PC-9 (cell line): ENCODE measurements at regions not wholly inside any gene's neighbourhood (a gene's known extent, or its start where the extent isn't known, plus 50 kb on each side); places are given as distances from the start of the nearest gene placed in this dataset.
A peak's percentile ranks its signal among the peaks of the same experiment; 100 is the strongest.

Experiments used
- BruUV-seq: library from RNA; stranded (reverse); fragments of 400-500 nt; replicated peaks from 2 replicates; lab custom pipeline; 2021; lab: Mats Ljungman, UMichigan
- CTCF ChIA-PET: fragments of 300-600 bp; sonication (Branson Sonifier 250); formaldehyde crosslinking; loops from one replicate; lab custom pipeline; 2022; ENCODE audit warnings: antibody characterized with exemption; lab: Charles Lee
- POLR2A ChIA-PET: fragments of 300-600 bp; sonication (Branson Sonifier 250); formaldehyde crosslinking; loops from one replicate; lab custom pipeline; 2022; ENCODE audit warnings: antibody characterized with exemption; ENCODE audit not compliant: unreplicated experiment; lab: Charles Lee
- DNase-seq, 2 experiments: peaks; one replicate each; pipeline versions ENCODE4 v3.0.0 to v3.0.0-alpha.2; 2015 to 2022; ENCODE audit warnings: mixed read lengths in 1 of 2
- H2AFZ ChIP-seq: fragments of 200-600 bp; sonication (generic); 2 replicates; pipeline ENCODE4 v1.8.1; 2017; ENCODE audit warnings: antibody characterized with exemption
- H3F3A ChIP-seq: fragments of 200-600 bp; sonication (generic); 2 replicates; pipeline ENCODE4 v1.8.1; 2017; ENCODE audit warnings: antibody characterized with exemption, mild to moderate bottlenecking, low read depth; ENCODE audit not compliant: insufficient read depth
- H3K27ac ChIP-seq: fragments of 200-600 bp; sonication (generic); 2 replicates; pipeline ENCODE4 v1.6.1; 2016; ENCODE audit warnings: mixed run types
- H3K27me3 ChIP-seq: fragments of 200-600 bp; sonication (generic); 2 replicates; pipeline ENCODE4 v1.6.1; 2016; ENCODE audit warnings: low read depth, mixed run types; ENCODE audit not compliant: insufficient read depth
- H3K36me3 ChIP-seq: fragments of 200-600 bp; sonication (generic); 2 replicates; pipeline ENCODE4 v1.6.1; 2016; ENCODE audit warnings: low read depth, mixed run types
- H3K4me1 ChIP-seq: fragments of 200-600 bp; sonication (generic); replicated peaks from 2 replicates; pipeline ENCODE4 v1.6.1; 2016; ENCODE audit warnings: mixed run types; ENCODE audit not compliant: insufficient read depth
- H3K4me2 ChIP-seq: fragments of 200-600 bp; sonication (generic); 2 replicates; pipeline ENCODE4 v1.6.1; 2017; ENCODE audit warnings: mixed run types
- H3K4me3 ChIP-seq: fragments of 200-600 bp; sonication (generic); 2 replicates; pipeline ENCODE4 v1.6.1; 2016; ENCODE audit warnings: mixed run types
- H3K79me2 ChIP-seq: fragments of 200-600 bp; sonication (generic); 2 replicates; pipeline ENCODE4 v1.6.1; 2017; ENCODE audit warnings: low read depth, mixed run types
- H3K9me2 ChIP-seq: fragments of 200-600 bp; sonication (generic); 2 replicates; pipeline ENCODE4 v1.8.1; 2017; ENCODE audit warnings: mild to moderate bottlenecking; ENCODE audit not compliant: insufficient read depth
- H3K9me3 ChIP-seq: fragments of 200-600 bp; sonication (generic); 2 replicates; pipeline ENCODE4 v1.8.1; 2016; ENCODE audit warnings: low read depth; ENCODE audit not compliant: insufficient read depth
- H4K20me1 ChIP-seq: fragments of 200-600 bp; sonication (generic); 2 replicates; pipeline ENCODE4 v1.8.1; 2017; ENCODE audit not compliant: insufficient read depth
- CTCF ChIP-seq: fragments of 200-600 bp; sonication (generic); conservative IDR thresholded peaks from 2 replicates; pipeline ENCODE4 v1.6.1; 2017; ENCODE audit warnings: mixed run types, antibody characterized with exemption, mild to moderate bottlenecking, moderate library complexity
- EZH2 ChIP-seq: fragments of 200-600 bp; sonication (generic); IDR thresholded peaks from 2 replicates; pipeline ENCODE4 v1.8.0; 2017; ENCODE audit warnings: antibody characterized with exemption, low read depth
- intact Hi-C: fragments of 100-400 bp; cut with micrococcal nuclease; formaldehyde crosslinking; loops from one replicate; pipeline ENCODE4 v1.10.0; 2022; ENCODE audit not compliant: unreplicated experiment

GRCh38 chr2:226553333-226553732 lies 246.3 kb downstream of the IRS1 start:
- H2AFZ ChIP-seq: no peak overlapping the region
- CTCF ChIA-PET: no interaction called here
- H3K4me1 ChIP-seq: no peaks in the 10 kb centered on the region
- TF ChIP-seq CTCF (no peak), EZH2 (no peak)
- no peaks in the 10 kb centered on the region for H4K20me1 ChIP-seq
- H3K9me2 ChIP-seq: no peaks in the 10 kb centered on the region
- no peaks in the 10 kb centered on the region for H3F3A ChIP-seq
- BruUV-seq: no TSS peak
- POLR2A ChIA-PET: no interaction called here
- no peaks in the 10 kb centered on the region for H3K27me3 ChIP-seq
- no peaks in the 10 kb centered on the region for H3K9me3 ChIP-seq
- H3K79me2 ChIP-seq: no peaks in the 10 kb centered on the region
- H3K4me2 ChIP-seq: no peak overlapping the region
- no peak for DNase-seq
- H3K27ac ChIP-seq: no peak overlapping the region
- no peak overlapping the region for H3K4me3 ChIP-seq
- H3K36me3 ChIP-seq: no peaks in the 10 kb centered on the region
- intact Hi-C loops: no loop called here

GRCh38 chr2:226552571-226553285 lies 246.9 kb downstream of the IRS1 start:
- no TSS peak for BruUV-seq
- Histone ChIP-seq H2AFZ (no peak overlapping the region), H3K4me2 (no peak overlapping the region), H3K79me2 (no peaks in the 10 kb centered on the region), H3K9me2 (no peaks in the 10 kb centered on the region), H3K4me3 (no peak overlapping the region), H3K4me1 (no peaks in the 10 kb centered on the region), H3K27ac (no peak overlapping the region), H3K9me3 (no peaks in the 10 kb centered on the region), H3K36me3 (no peaks in the 10 kb centered on the region), H3F3A (no peaks in the 10 kb centered on the region), H4K20me1 (no peaks in the 10 kb centered on the region), H3K27me3 (no peaks in the 10 kb centered on the region)
- intact Hi-C loops: no loop called here
- ChIA-PET POLR2A (no interaction called here), CTCF (no interaction called here)
- DNase-seq: no peak
- no peak for TF ChIP-seq EZH2
- TF ChIP-seq CTCF: no peak

DNA sequence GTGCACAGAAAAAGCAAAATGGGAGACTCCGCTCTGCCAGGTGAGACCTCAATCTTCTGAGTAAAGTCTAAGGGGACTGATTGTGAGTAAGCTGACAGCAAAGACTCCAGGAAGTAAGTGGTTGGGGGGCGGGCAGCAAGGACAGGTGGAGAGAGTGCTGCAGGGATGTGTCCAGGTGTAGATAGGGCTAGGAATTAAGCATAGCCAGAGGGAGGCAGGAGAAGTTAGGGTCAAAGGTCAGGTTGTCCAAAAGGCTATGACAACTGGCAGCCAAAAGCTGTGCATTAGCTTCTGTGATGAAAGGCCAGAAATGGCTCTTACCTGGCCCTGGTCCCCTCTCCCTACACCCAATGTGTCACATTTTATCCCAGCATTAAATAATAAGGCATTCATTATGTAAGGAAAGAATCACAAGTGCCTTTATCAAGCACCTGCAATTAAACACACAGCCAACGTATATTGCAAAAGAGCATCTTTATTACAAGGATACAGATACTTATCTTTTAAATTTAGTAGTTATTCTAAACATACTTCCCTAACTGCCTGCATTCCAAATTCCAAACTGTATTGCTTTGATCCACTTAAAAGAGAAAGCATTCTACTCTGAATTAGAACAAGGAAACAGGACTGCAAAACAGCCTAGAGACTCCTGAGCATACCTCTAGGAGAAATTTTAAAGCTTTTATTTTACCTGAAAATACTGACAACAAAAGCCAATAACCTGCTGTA lies 247.9 kb downstream of the IRS1 start:
- Histone ChIP-seq H3K4me3 (no peak overlapping the region), H4K20me1 (no peaks in the 10 kb centered on the region), H3K27me3 (no peaks in the 10 kb centered on the region), H3K27ac (no peak overlapping the region), H3K79me2 (no peaks in the 10 kb centered on the region), H3K4me1 (no peaks in the 10 kb centered on the region), H3K9me3 (no peaks in the 10 kb centered on the region), H3K9me2 (no peaks in the 10 kb centered on the region), H3K36me3 (no peaks in the 10 kb centered on the region), H2AFZ (no peak overlapping the region), H3K4me2 (no peak overlapping the region), H3F3A (no peaks in the 10 kb centered on the region)
- TF ChIP-seq CTCF: no peak
- TF ChIP-seq EZH2: no peak
- ChIA-PET CTCF (no interaction called here), POLR2A (no interaction called here)
- no TSS peak for BruUV-seq
- DNase-seq: peak in 1 of 2 experiments; percentile 59
- intact Hi-C loops: no loop called here
